ENCODE measurements at regions not wholly inside any gene's neighbourhood (a gene's known extent, or its start where the extent isn't known, plus 50 kb on each side); places are given as distances from the start of the nearest gene placed in this dataset.

DNA sequence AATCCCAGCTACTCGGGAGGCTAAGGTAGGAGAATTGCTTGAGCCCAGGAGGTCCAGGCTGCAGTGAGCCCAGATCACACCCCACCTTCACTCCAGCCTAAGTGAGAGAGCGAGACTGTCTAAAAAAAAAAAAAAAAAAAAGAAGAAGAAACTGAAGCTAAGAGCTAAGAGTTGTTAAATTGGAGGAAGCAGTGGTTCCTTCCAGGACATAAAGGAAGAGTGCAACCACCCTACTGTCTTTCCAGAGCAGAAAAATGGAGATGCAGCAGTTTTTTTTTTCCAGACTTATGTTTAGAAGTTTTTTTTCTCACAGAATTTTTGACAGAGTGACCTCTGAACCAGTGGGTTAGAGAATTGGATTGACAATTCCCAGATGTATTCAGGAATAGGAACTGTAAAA is 88.7 kb downstream of the HLX start:
- TF ChIP-seq, protein P1, sequence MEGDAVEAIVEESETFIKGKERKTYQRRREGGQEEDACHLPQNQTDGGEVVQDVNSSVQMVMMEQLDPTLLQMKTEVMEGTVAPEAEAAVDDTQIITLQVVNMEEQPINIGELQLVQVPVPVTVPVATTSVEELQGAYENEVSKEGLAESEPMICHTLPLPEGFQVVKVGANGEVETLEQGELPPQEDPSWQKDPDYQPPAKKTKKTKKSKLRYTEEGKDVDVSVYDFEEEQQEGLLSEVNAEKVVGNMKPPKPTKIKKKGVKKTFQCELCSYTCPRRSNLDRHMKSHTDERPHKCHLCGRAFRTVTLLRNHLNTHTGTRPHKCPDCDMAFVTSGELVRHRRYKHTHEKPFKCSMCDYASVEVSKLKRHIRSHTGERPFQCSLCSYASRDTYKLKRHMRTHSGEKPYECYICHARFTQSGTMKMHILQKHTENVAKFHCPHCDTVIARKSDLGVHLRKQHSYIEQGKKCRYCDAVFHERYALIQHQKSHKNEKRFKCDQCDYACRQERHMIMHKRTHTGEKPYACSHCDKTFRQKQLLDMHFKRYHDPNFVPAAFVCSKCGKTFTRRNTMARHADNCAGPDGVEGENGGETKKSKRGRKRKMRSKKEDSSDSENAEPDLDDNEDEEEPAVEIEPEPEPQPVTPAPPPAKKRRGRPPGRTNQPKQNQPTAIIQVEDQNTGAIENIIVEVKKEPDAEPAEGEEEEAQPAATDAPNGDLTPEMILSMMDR (IDR thresholded peaks at IDR 0.05; ENCODE audit: low read length) = no peak
- no peak for TF ChIP-seq EZH2 (IDR thresholded peaks at IDR 0.05; ENCODE audit: borderline replicate concordance, low read length)
